DND-41 (cell line): ENCODE measurements at regions not wholly inside any gene's neighbourhood (a gene's known extent, or its start where the extent isn't known, plus 50 kb on each side); places are given as distances from the start of the nearest gene placed in this dataset.

Experiments
- ATAC-seq: fragments of 200-7000 bp; cut with Tn5 transposase; 3 replicates; pipeline ENCODE4 v1.9.1; 2021; ENCODE audit warnings: low read depth; ENCODE audit not compliant: insufficient read depth
- DNase-seq: peaks from one replicate; pipeline ENCODE4 v3.0.0-alpha.2; 2020
- H2AFZ ChIP-seq: 2 replicates; pipeline ENCODE4 v1.6.0; 2012; ENCODE audit warnings: low read depth, low read length
- H3K27ac ChIP-seq: 2 replicates; pipeline ENCODE4 v1.5.1; 2012; ENCODE audit warnings: low read length, inconsistent platforms
- H3K27me3 ChIP-seq: fragments of 200-600 bp; sonication (generic); 2 replicates; pipeline ENCODE4 v1.6.0; 2012; ENCODE audit warnings: low read length, mild to moderate bottlenecking, inconsistent platforms; ENCODE audit not compliant: insufficient read depth, poor library complexity
- H3K36me3 ChIP-seq: 2 replicates; pipeline ENCODE4 v1.5.1; 2012; ENCODE audit warnings: low read length, inconsistent platforms; ENCODE audit not compliant: insufficient read depth
- H3K4me1 ChIP-seq: 2 replicates; pipeline ENCODE4 v1.5.1; 2012; ENCODE audit warnings: mild to moderate bottlenecking, low read length; ENCODE audit not compliant: insufficient read depth
- H3K4me2 ChIP-seq: 2 replicates; pipeline ENCODE4 v1.6.0; 2012; ENCODE audit warnings: mild to moderate bottlenecking, moderate library complexity, low read length, inconsistent platforms; ENCODE audit not compliant: insufficient read depth
- H3K4me3 ChIP-seq, 2 experiments: fragments of 200-600 bp in 1 of 2; shearing (Covaris generic) in 1 of 2; 2 replicates each; pipeline ENCODE4 v1.5.1; 2012 to 2016; ENCODE audit warnings: inconsistent platforms in 2 of 2, low read length in 2 of 2, mild to moderate bottlenecking in 2 of 2, low read depth in 1 of 2, moderate library complexity in 1 of 2
- H3K79me2 ChIP-seq: 2 replicates; pipeline ENCODE4 v1.6.0; 2012; ENCODE audit warnings: low read length, inconsistent platforms; ENCODE audit not compliant: insufficient read depth
- H3K9ac ChIP-seq: 2 replicates; pipeline ENCODE4 v1.6.0; 2012; ENCODE audit warnings: low read depth, mild to moderate bottlenecking, inconsistent platforms, low read length, moderate library complexity
- H3K9me3 ChIP-seq: 2 replicates; pipeline ENCODE4 v1.5.1; 2012; ENCODE audit warnings: low read length, moderate library complexity, mild to moderate bottlenecking, inconsistent platforms; ENCODE audit not compliant: insufficient read depth, severe bottlenecking
- H4K20me1 ChIP-seq: 2 replicates; pipeline ENCODE4 v1.6.0; 2012; ENCODE audit warnings: low read length; ENCODE audit not compliant: insufficient read depth
- EZH2 ChIP-seq: IDR thresholded peaks from 3 replicates; pipeline ENCODE4 v1.6.1; 2012; ENCODE audit warnings: borderline replicate concordance, low read depth, mild to moderate bottlenecking, moderate library complexity, low read length, inconsistent platforms; ENCODE audit not compliant: severe bottlenecking
- TF ChIP-seq, protein P1 (sequence below): IDR thresholded peaks from 2 replicates; pipeline ENCODE4 v1.5.1; 2012; ENCODE audit warnings: borderline replicate concordance, low read length, moderate library complexity, mild to moderate bottlenecking; ENCODE audit not compliant: poor library complexity, severe bottlenecking; ENCODE audit errors: extremely low read depth

DNA sequence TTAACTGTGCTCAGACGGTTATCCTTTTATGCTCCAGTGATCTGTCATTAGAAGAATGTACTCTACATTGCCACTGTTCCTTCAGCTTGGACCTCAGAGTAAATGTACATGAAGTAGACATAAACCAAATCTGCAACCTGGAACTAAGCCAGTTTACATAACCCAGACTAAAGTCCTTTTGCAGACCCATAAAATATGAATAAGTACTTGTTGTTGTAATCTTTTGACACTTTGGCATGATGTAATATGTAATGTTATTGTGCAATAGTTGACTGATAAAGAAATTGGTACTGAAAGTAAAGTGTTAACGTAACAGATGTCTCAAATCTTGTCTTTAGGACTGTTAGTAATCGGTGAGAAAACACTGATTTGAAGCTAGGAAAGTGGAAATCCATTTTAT lies 115.8 kb upstream of the SORCS1 start:
- no peak overlapping the region for H3K9ac ChIP-seq
- H4K20me1 ChIP-seq = no peaks in the 10 kb centered on the region
- no peak overlapping the region for H2AFZ ChIP-seq
- H3K9me3 ChIP-seq = no peaks in the 10 kb centered on the region
- ATAC-seq = no peak
- no peak overlapping the region for H3K27ac ChIP-seq
- no peaks in the 10 kb centered on the region for H3K79me2 ChIP-seq
- no peak overlapping the region for H3K4me2 ChIP-seq
- no peak for DNase-seq
- H3K4me3 ChIP-seq = no peak overlapping the region
- TF ChIP-seq, protein P1, sequence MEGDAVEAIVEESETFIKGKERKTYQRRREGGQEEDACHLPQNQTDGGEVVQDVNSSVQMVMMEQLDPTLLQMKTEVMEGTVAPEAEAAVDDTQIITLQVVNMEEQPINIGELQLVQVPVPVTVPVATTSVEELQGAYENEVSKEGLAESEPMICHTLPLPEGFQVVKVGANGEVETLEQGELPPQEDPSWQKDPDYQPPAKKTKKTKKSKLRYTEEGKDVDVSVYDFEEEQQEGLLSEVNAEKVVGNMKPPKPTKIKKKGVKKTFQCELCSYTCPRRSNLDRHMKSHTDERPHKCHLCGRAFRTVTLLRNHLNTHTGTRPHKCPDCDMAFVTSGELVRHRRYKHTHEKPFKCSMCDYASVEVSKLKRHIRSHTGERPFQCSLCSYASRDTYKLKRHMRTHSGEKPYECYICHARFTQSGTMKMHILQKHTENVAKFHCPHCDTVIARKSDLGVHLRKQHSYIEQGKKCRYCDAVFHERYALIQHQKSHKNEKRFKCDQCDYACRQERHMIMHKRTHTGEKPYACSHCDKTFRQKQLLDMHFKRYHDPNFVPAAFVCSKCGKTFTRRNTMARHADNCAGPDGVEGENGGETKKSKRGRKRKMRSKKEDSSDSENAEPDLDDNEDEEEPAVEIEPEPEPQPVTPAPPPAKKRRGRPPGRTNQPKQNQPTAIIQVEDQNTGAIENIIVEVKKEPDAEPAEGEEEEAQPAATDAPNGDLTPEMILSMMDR = no peak
- TF ChIP-seq EZH2 = no peak
- no peaks in the 10 kb centered on the region for H3K27me3 ChIP-seq
- H3K4me1 ChIP-seq = no peaks in the 10 kb centered on the region
- H3K36me3 ChIP-seq = no peaks in the 10 kb centered on the region

DNA sequence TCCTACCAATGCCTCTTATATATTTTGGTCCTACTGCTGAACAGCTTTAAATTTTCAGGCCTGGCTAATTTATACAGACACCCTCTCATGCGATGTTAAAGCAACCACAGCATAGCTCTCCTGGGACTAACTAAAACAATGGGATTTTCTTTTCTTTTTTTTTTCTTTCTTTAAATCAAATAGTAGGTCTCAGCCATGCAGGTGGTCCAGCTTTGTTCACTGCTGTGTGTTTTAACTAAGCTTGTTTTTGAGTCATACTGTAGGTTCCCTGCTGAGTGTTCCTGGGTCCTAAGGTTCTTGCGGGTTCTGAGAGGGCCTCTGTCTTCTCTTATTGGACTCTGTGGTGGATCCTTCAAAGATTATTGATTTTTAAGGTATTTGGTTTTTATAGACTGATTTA lies 113.1 kb upstream of the SORCS1 start:
- H4K20me1 ChIP-seq = no peaks in the 10 kb centered on the region
- no peaks in the 10 kb centered on the region for H3K27me3 ChIP-seq
- H3K4me1 ChIP-seq = no peaks in the 10 kb centered on the region
- H3K9me3 ChIP-seq = no peaks in the 10 kb centered on the region
- no peak for DNase-seq
- H3K36me3 ChIP-seq = no peaks in the 10 kb centered on the region
- H2AFZ ChIP-seq = no peak overlapping the region
- no peak overlapping the region for H3K4me3 ChIP-seq
- ATAC-seq = no peak
- no peak overlapping the region for H3K27ac ChIP-seq
- no peak overlapping the region for H3K4me2 ChIP-seq
- no peak overlapping the region for H3K9ac ChIP-seq
- TF ChIP-seq, protein P1 = no peak
- TF ChIP-seq EZH2 = no peak
- H3K79me2 ChIP-seq = no peaks in the 10 kb centered on the region

DNA sequence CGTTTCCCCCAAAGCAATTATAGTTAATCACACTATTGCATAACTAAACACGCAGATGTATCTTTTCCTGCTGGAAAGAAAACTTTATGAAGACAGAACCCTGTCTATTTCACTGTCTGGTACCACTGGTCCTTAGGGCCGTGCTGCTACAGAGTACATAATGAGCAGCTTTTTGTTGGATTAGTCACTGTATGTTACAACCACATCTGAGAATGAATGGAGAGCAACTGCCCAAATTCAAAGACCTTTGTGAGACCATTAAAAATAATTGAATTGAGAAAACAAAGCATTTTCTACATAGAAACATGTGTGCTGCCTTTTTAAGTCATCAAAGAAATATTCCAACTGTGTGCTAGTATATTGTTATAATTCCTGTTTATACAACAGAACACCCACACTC lies 111.3 kb upstream of the SORCS1 start:
- Histone ChIP-seq H3K4me3 (no peak overlapping the region), H3K4me1 (no peaks in the 10 kb centered on the region), H3K9ac (no peak overlapping the region), H3K27me3 (no peaks in the 10 kb centered on the region), H2AFZ (no peak overlapping the region), H3K36me3 (no peaks in the 10 kb centered on the region), H3K79me2 (no peaks in the 10 kb centered on the region), H3K27ac (no peak overlapping the region), H4K20me1 (no peaks in the 10 kb centered on the region), H3K4me2 (no peak overlapping the region), H3K9me3 (no peaks in the 10 kb centered on the region)
- ATAC-seq = no peak
- no peak for TF ChIP-seq EZH2
- TF ChIP-seq, protein P1 = no peak
- no peak for DNase-seq

DNA sequence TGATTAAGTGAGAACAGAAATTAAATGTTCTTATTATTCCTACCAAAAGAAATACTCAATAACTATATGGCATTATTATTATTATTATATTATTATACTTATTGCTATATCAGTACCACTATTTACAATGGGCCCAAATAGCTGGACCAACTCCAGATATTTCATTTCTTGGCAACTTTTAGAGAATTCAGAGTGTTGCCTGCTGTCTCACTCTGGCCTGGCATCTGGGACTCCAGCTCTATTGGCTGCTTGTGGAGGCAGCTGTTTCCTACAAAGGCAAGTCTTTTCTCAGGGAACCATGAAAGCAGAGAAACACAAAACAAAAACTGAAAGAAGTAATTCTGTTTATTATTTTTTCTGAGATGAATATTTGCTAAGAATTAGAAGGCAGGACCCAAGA lies 105.1 kb upstream of the SORCS1 start:
- no peak for TF ChIP-seq EZH2
- TF ChIP-seq, protein P1 = no peak
- Histone ChIP-seq H2AFZ (no peak overlapping the region), H3K27me3 (no peaks in the 10 kb centered on the region), H3K4me1 (no peaks in the 10 kb centered on the region), H3K4me3 (no peak overlapping the region), H3K9ac (no peak overlapping the region), H3K36me3 (no peaks in the 10 kb centered on the region), H3K27ac (no peak overlapping the region), H3K4me2 (no peak overlapping the region), H4K20me1 (no peaks in the 10 kb centered on the region), H3K79me2 (no peaks in the 10 kb centered on the region), H3K9me3 (no peaks in the 10 kb centered on the region)
- ATAC-seq = no peak
- no peak for DNase-seq
